ENCODE measurements at regions not wholly inside any gene's neighbourhood (a gene's known extent, or its start where the extent isn't known, plus 50 kb on each side); places are given as distances from the start of the nearest gene placed in this dataset.

GRCh38 chr11:112610996-112611750 is 350.0 kb upstream of the NCAM1 start:
- no peak for TF ChIP-seq CTCF (IDR thresholded peaks at IDR 0.05)
- H3K4me3 Mint-ChIP-seq = no peak overlapping the region
- no peaks in the 10 kb centered on the region for H3K9me3 Mint-ChIP-seq
- peaks cover 3% of the 10 kb centered on the region for H3K27me3 Mint-ChIP-seq (ENCODE audit: low read depth, poor library complexity)
- H3K27ac Mint-ChIP-seq = no peak overlapping the region
- peaks cover 62% of the 10 kb centered on the region for H3K4me1 Mint-ChIP-seq
- DNase-seq = no peak
- no peaks in the 10 kb centered on the region for H3K36me3 Mint-ChIP-seq (ENCODE audit: low read depth)

- DNase-seq = no peak
- H3K4me3 Mint-ChIP-seq = no peak overlapping the region
- H3K4me1 Mint-ChIP-seq = peaks cover 65% of the 10 kb centered on the region
- H3K27me3 Mint-ChIP-seq (ENCODE audit: low read depth, poor library complexity) = peaks cover 5% of the 10 kb centered on the region
- no peaks in the 10 kb centered on the region for H3K9me3 Mint-ChIP-seq
- TF ChIP-seq CTCF (IDR thresholded peaks at IDR 0.05) = no peak
- no peaks in the 10 kb centered on the region for H3K36me3 Mint-ChIP-seq (ENCODE audit: low read depth)
- no peak overlapping the region for H3K27ac Mint-ChIP-seq
Measured at GRCh38 chr11:112611771-112612170, 349.4 kb upstream of the NCAM1 start.

- TF ChIP-seq CTCF (IDR thresholded peaks at IDR 0.05) = no peak
- no peak overlapping the region for H3K4me3 Mint-ChIP-seq
- no peaks in the 10 kb centered on the region for H3K36me3 Mint-ChIP-seq (ENCODE audit: low read depth)
- H3K4me1 Mint-ChIP-seq = peaks cover 66% of the 10 kb centered on the region
- H3K9me3 Mint-ChIP-seq = no peaks in the 10 kb centered on the region
- peaks cover 3% of the 10 kb centered on the region for H3K27me3 Mint-ChIP-seq (ENCODE audit: low read depth, poor library complexity)
- no peak overlapping the region for H3K27ac Mint-ChIP-seq
- peak; percentile 52 for DNase-seq
Measured at GRCh38 chr11:112612250-112612849, 348.9 kb upstream of the NCAM1 start.

- Mint-ChIP-seq H3K4me3 (no peak overlapping the region), H3K27me3 (ENCODE audit: low read depth, poor library complexity) (peaks cover 3% of the 10 kb centered on the region), H3K9me3 (no peaks in the 10 kb centered on the region), H3K27ac (no peak overlapping the region), H3K36me3 (ENCODE audit: low read depth) (no peaks in the 10 kb centered on the region), H3K4me1 (peaks cover 66% of the 10 kb centered on the region)
- TF ChIP-seq CTCF (IDR thresholded peaks at IDR 0.05) = no peak
- no peak for DNase-seq
Measured at GRCh38 chr11:112613051-112613972, 347.9 kb upstream of the NCAM1 start.

GRCh38 chr11:112614605-112615004 is 346.6 kb upstream of the NCAM1 start:
- no peaks in the 10 kb centered on the region for H3K9me3 Mint-ChIP-seq
- H3K36me3 Mint-ChIP-seq (ENCODE audit: low read depth) = no peaks in the 10 kb centered on the region
- peaks cover 7% of the 10 kb centered on the region for H3K27me3 Mint-ChIP-seq (ENCODE audit: low read depth, poor library complexity)
- TF ChIP-seq CTCF (IDR thresholded peaks at IDR 0.05) = no peak
- no peak for DNase-seq
- H3K4me3 Mint-ChIP-seq = no peak overlapping the region
- H3K4me1 Mint-ChIP-seq = peaks cover 74% of the 10 kb centered on the region
- H3K27ac Mint-ChIP-seq = peak overlapping the region; percentile 13

Measured in nephron progenitor cell (in vitro differentiated cells).